IMR-90 (cell line): ENCODE measurements at regions not wholly inside any gene's neighbourhood (a gene's known extent, or its start where the extent isn't known, plus 50 kb on each side); places are given as distances from the start of the nearest gene placed in this dataset.
A peak's percentile ranks its signal among the peaks of the same experiment; 100 is the strongest.

Experiments
- ATAC-seq: fragments of 200-7000 bp; cut with Tn5 transposase; 2 replicates; pipeline ENCODE4 v1.9.1; 2020; ENCODE audit warnings: low read depth, mild to moderate bottlenecking, moderate library complexity
- BruUV-seq: library from RNA; stranded (reverse); fragments of 400-500 nt; replicated peaks from 2 replicates; lab custom pipeline; 2021; lab: Mats Ljungman, UMichigan
- CTCF ChIA-PET: fragments of 300-600 bp; formaldehyde crosslinking; extraction: SDS; loops from one replicate; lab custom pipeline; 2021; ENCODE audit warnings: antibody characterized with exemption; lab: Yijun Ruan, JAX
- POLR2A ChIA-PET: fragments of 300-600 bp; sonication (Branson Sonifier 250); formaldehyde crosslinking; loops from one replicate; lab custom pipeline; 2022; ENCODE audit warnings: antibody characterized with exemption; ENCODE audit not compliant: unreplicated experiment; lab: Charles Lee
- DNase-seq: peaks from one replicate; pipeline ENCODE4 v3.0.0; 2013
- H2AFZ ChIP-seq: replicated peaks from 2 replicates; pipeline ENCODE3; 2013; ENCODE audit warnings: low read length, mild to moderate bottlenecking; ENCODE audit not compliant: poor library complexity
- H2AK5ac ChIP-seq: 2 replicates; pipeline ENCODE4 v1.6.1; 2013; ENCODE audit warnings: low read depth, low read length, inconsistent platforms
- H2AK9ac ChIP-seq: replicated peaks from 2 replicates; pipeline ENCODE3; 2013; ENCODE audit warnings: mild to moderate bottlenecking, low read depth, low read length, moderate library complexity; ENCODE audit not compliant: poor library complexity
- H2BK120ac ChIP-seq: 2 replicates; pipeline ENCODE4 v1.6.1; 2013; ENCODE audit warnings: low read depth, low read length, inconsistent platforms
- H2BK15ac ChIP-seq: 3 replicates; pipeline ENCODE4 v1.6.1; 2013; ENCODE audit warnings: low read depth, low read length, inconsistent platforms
- H2BK20ac ChIP-seq: 2 replicates; pipeline ENCODE4 v1.6.1; 2013; ENCODE audit warnings: low read depth, mild to moderate bottlenecking, inconsistent platforms, low read length, moderate library complexity
- H2BK5ac ChIP-seq: 2 replicates; pipeline ENCODE4 v1.6.1; 2013; ENCODE audit warnings: mild to moderate bottlenecking, low read depth, low read length, inconsistent platforms; ENCODE audit not compliant: poor library complexity, severe bottlenecking
- H3K14ac ChIP-seq: replicated peaks from 2 replicates; pipeline ENCODE4 v1.6.1; 2013; ENCODE audit warnings: low read depth, low read length, inconsistent platforms
- H3K18ac ChIP-seq: 2 replicates; pipeline ENCODE4 v1.6.1; 2013; ENCODE audit warnings: low read depth, low read length, control low read depth
- H3K23ac ChIP-seq: 2 replicates; pipeline ENCODE4 v1.6.1; 2013; ENCODE audit warnings: low read depth, low read length, inconsistent platforms
- H3K27ac ChIP-seq: 2 replicates; pipeline ENCODE4 v1.5.1; 2013; ENCODE audit warnings: mild to moderate bottlenecking, control low read depth, low read length; ENCODE audit not compliant: insufficient read depth
- H3K27me3 ChIP-seq: 2 replicates; pipeline ENCODE4 v1.6.1; 2013; ENCODE audit warnings: low read length; ENCODE audit not compliant: control insufficient read depth, insufficient read depth
- H3K36me3 ChIP-seq: 2 replicates; pipeline ENCODE4 v1.6.1; 2013; ENCODE audit warnings: low read length, mixed read lengths; ENCODE audit not compliant: control insufficient read depth, insufficient read depth
- H3K4ac ChIP-seq: 2 replicates; pipeline ENCODE4 v1.6.1; 2013; ENCODE audit warnings: low read depth, low read length, inconsistent platforms
- H3K4me1 ChIP-seq: 2 replicates; pipeline ENCODE4 v1.6.1; 2013; ENCODE audit warnings: low read length, mixed read lengths; ENCODE audit not compliant: control insufficient read depth, insufficient read depth
- H3K4me2 ChIP-seq: 2 replicates; pipeline ENCODE4 v1.6.1; 2013; ENCODE audit warnings: low read depth, mild to moderate bottlenecking, control low read depth, low read length, moderate library complexity
- H3K4me3 ChIP-seq: 2 replicates; pipeline ENCODE4 v1.5.1; 2013; ENCODE audit warnings: low read depth, mild to moderate bottlenecking, control low read depth, low read length, moderate library complexity; ENCODE audit not compliant: insufficient read depth
- H3K56ac ChIP-seq: 2 replicates; pipeline ENCODE4 v1.6.1; 2013; ENCODE audit warnings: low read length, inconsistent platforms; ENCODE audit not compliant: insufficient read depth; ENCODE audit errors: extremely low read depth
- H3K79me1 ChIP-seq, 2 experiments: 2 replicates each; pipeline ENCODE4 v1.6.1; 2013; ENCODE audit warnings: low read length in 2 of 2, inconsistent platforms in 1 of 2, low read depth in 1 of 2
- H3K9ac ChIP-seq: 2 replicates; pipeline ENCODE4 v1.6.1; 2013; ENCODE audit warnings: low read depth, low read length, control low read depth
- H3K9me1 ChIP-seq: 2 replicates; pipeline ENCODE4 v1.6.1; 2013; ENCODE audit warnings: low read length, inconsistent platforms; ENCODE audit not compliant: insufficient read depth
- H3K9me3 ChIP-seq: 2 replicates; pipeline ENCODE4 v1.6.1; 2013; ENCODE audit warnings: low read length; ENCODE audit not compliant: control insufficient read depth, insufficient read depth
- H4K20me1 ChIP-seq: 2 replicates; pipeline ENCODE4 v1.6.1; 2013; ENCODE audit warnings: low read length, inconsistent platforms; ENCODE audit not compliant: insufficient read depth
- H4K5ac ChIP-seq: 2 replicates; pipeline ENCODE4 v1.6.1; 2013; ENCODE audit warnings: mild to moderate bottlenecking, low read depth, low read length, control low read depth
- H4K8ac ChIP-seq, 2 experiments: 2 replicates each; pipeline ENCODE4 v1.6.1; 2013; ENCODE audit warnings: low read depth in 2 of 2, low read length in 2 of 2, control low read depth in 1 of 2, inconsistent platforms in 1 of 2
- H4K91ac ChIP-seq: 2 replicates; pipeline ENCODE4 v1.6.1; 2013; ENCODE audit warnings: low read depth, low read length, inconsistent platforms; ENCODE audit not compliant: insufficient read depth
- BHLHE40 ChIP-seq: fragments of 150-350 bp; IDR thresholded peaks from 2 replicates; pipeline ENCODE4 v1.6.1; 2016; ENCODE audit warnings: mild to moderate bottlenecking, low read depth, low read length
- CEBPB ChIP-seq: IDR thresholded peaks from 2 replicates; pipeline ENCODE4 v1.6.1; 2012; ENCODE audit warnings: low read depth, low read length, improper control_type of control experiment
- CHD1 ChIP-seq: IDR thresholded peaks from 2 replicates; pipeline ENCODE4 v1.6.1; 2012; ENCODE audit warnings: low read depth, low read length, improper control_type of control experiment
- CTCF ChIP-seq: conservative IDR thresholded peaks from 2 replicates; pipeline ENCODE4 v1.5.1; 2012; ENCODE audit warnings: mild to moderate bottlenecking, low read depth, low read length, improper control_type of control experiment
- ELK1 ChIP-seq: fragments of 150-350 bp; IDR thresholded peaks from 2 replicates; pipeline ENCODE4 v1.6.1; 2016; ENCODE audit warnings: low read depth, mild to moderate bottlenecking, low read length, moderate library complexity, borderline replicate concordance
- MAZ ChIP-seq: IDR thresholded peaks from 2 replicates; pipeline ENCODE4 v1.6.1; 2012; ENCODE audit warnings: low read depth, mild to moderate bottlenecking, low read length, improper control_type of control experiment, moderate library complexity, borderline replicate concordance
- POLR2A ChIP-seq: IDR thresholded peaks from 2 replicates; pipeline ENCODE4 v1.6.1; 2012; ENCODE audit warnings: mild to moderate bottlenecking, low read depth, low read length
- RAD21 ChIP-seq: IDR thresholded peaks from 2 replicates; pipeline ENCODE4 v1.6.1; 2012; ENCODE audit warnings: low read length, improper control_type of control experiment
- RCOR1 ChIP-seq: IDR thresholded peaks from 2 replicates; pipeline ENCODE4 v1.6.1; 2012; ENCODE audit warnings: mild to moderate bottlenecking, low read length, improper control_type of control experiment; ENCODE audit not compliant: insufficient replicate concordance
- RFX5 ChIP-seq: IDR thresholded peaks from 2 replicates; pipeline ENCODE4 v1.8.0; 2012; ENCODE audit warnings: low read depth, mild to moderate bottlenecking, low read length, moderate library complexity
- SMC3 ChIP-seq: fragments of 150-350 bp; IDR thresholded peaks from 2 replicates; pipeline ENCODE4 v1.6.1; 2016; ENCODE audit warnings: low read depth, mild to moderate bottlenecking, antibody characterized with exemption, low read length, moderate library complexity
- WGBS, 2 experiments: methylation state at CpG; one replicate each; pipeline versions ENCODE4 v1.1.5 to v1.1.7; 2013; ENCODE audit warnings: missing lambda C conversion rate in 2 of 2; ENCODE audit not compliant: insufficient read length in 1 of 2; ENCODE audit errors: extremely low coverage in 2 of 2; 5-methylcytosine and 5-hydroxymethylcytosine counted together
- dilution Hi-C: fragments of 300-500 bp; cut with HindIII; formaldehyde crosslinking; loops from one replicate; pipeline ENCODE4 v1.14.3; 2018; ENCODE audit warnings: low sequenced_read_pairs; ENCODE audit not compliant: unreplicated experiment
- in situ Hi-C: fragments of 300-500 bp; cut with MboI; formaldehyde crosslinking; loops from 3 replicates; pipeline ENCODE4 v1.14.3; 2019; ENCODE audit warnings: low sequenced_read_pairs, inconsistent platforms, mixed read lengths
- intact Hi-C: fragments of 100-400 bp; cut with micrococcal nuclease; formaldehyde crosslinking; loops from 2 replicates; pipeline ENCODE4 v1.10.0; 2022
- TF ChIP-seq, protein P1 (sequence below): fragments of 150-350 bp; IDR thresholded peaks from 2 replicates; pipeline ENCODE4 v1.6.1; 2017; ENCODE audit warnings: mild to moderate bottlenecking, antibody characterized with exemption, low read length, low read depth

GRCh38 chrX:20382518-20383297 lies 116.0 kb upstream of the RPS6KA3 start:
- no peak overlapping the region for H3K14ac ChIP-seq
- H3K79me1 ChIP-seq, result no peaks in the 10 kb centered on the region
- no peak overlapping the region for H3K27ac ChIP-seq
- TF ChIP-seq RCOR1, result no peak
- TF ChIP-seq, protein P1, sequence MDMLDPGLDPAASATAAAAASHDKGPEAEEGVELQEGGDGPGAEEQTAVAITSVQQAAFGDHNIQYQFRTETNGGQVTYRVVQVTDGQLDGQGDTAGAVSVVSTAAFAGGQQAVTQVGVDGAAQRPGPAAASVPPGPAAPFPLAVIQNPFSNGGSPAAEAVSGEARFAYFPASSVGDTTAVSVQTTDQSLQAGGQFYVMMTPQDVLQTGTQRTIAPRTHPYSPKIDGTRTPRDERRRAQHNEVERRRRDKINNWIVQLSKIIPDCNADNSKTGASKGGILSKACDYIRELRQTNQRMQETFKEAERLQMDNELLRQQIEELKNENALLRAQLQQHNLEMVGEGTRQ, result no peak
- no peak for TF ChIP-seq CHD1
- no peak for TF ChIP-seq CEBPB
- TF ChIP-seq MAZ, result no peak
- TF ChIP-seq SMC3, result no peak
- no peak for TF ChIP-seq BHLHE40
- TF ChIP-seq RAD21, result no peak
- TF ChIP-seq CTCF, result no peak
- no peak for TF ChIP-seq ELK1
- no peak for TF ChIP-seq POLR2A
- no peak for TF ChIP-seq RFX5
- H3K23ac ChIP-seq, result no peak overlapping the region
- CTCF ChIA-PET, result no interaction called here
- H4K8ac ChIP-seq, result no peak overlapping the region
- no peak overlapping the region for H2AK5ac ChIP-seq
- no peaks in the 10 kb centered on the region for H3K36me3 ChIP-seq
- peak overlapping the region; percentile 36 for H2AFZ ChIP-seq
- no peaks in the 10 kb centered on the region for H3K9me1 ChIP-seq
- no peak overlapping the region for H2BK5ac ChIP-seq
- no peaks in the 10 kb centered on the region for H3K9me3 ChIP-seq
- in situ Hi-C loops (no loop called here), intact Hi-C loops (no loop called here), dilution Hi-C loops (no loop called here)
- no peak overlapping the region for H3K4me3 ChIP-seq
- ATAC-seq (no peak; the same call in 1 of the 2 replicates), DNase-seq (no peak)
- H3K4me1 ChIP-seq, result no peaks in the 10 kb centered on the region
- H3K56ac ChIP-seq, result no peak overlapping the region
- no peak overlapping the region for H2BK20ac ChIP-seq
- 0 out of 2 replicates have a peak, but pooled peaks cover 2% of the 10 kb centered on the region for H3K27me3 ChIP-seq
- H2BK120ac ChIP-seq, result no peak overlapping the region
- no peak overlapping the region for H3K9ac ChIP-seq
- no TSS peak for BruUV-seq
- no peaks in the 10 kb centered on the region for H4K20me1 ChIP-seq
- POLR2A ChIA-PET, result no interaction called here
- H3K18ac ChIP-seq, result no peak overlapping the region
- no peak overlapping the region for H4K5ac ChIP-seq
- no peak overlapping the region for H3K4me2 ChIP-seq
- H3K4ac ChIP-seq, result no peak overlapping the region
- no peak overlapping the region for H2AK9ac ChIP-seq
- no peak overlapping the region for H2BK15ac ChIP-seq
- WGBS, 2 experiments, result no CpG with 5 or more reads among the region's 3 CpGs
- H4K91ac ChIP-seq, result no peak overlapping the region
